ENCODE measurements at regions not wholly inside any gene's neighbourhood (a gene's known extent, or its start where the extent isn't known, plus 50 kb on each side); places are given as distances from the start of the nearest gene placed in this dataset.

DNA sequence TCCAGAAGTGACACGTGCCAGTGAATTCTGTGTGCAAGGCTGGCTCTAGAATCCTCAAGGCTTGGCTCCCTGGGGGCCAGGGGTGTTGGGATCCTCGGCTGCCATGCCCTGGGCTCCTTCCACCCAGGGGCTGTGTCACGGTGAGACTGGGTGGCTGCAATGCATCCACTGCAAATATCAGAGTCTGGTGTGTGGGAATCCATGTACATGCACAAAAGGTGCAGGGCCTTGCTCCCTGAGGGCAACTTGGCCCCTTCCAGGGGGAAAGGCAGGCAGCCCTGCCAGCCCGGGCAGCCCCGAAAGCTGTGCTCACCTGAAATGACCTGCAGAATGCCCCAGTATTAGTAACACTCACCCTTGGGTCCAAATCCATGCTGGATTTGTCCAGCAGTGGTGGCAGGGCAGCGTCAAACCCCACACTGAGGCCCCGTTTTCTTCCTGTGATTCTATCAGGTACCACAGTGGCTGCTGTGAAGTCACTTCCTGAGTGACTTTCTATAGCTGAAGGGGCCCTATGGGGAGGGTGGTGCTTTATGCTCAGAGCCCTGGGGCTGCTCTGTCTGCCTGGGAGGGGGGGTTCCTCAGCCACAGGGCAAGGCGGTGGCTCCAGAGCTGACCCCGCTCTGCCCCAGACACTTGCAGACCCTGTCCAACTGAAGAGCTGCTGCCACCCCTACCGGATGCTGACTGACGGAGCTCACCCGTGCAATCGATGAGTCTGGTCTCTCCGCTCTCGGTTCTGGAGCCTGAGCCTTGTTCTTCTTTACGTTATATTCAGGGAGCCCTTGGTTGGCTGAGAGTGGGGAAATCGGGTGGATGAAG, 317.7 kb downstream of the GLRX3 start:
- TF ChIP-seq, protein P1, sequence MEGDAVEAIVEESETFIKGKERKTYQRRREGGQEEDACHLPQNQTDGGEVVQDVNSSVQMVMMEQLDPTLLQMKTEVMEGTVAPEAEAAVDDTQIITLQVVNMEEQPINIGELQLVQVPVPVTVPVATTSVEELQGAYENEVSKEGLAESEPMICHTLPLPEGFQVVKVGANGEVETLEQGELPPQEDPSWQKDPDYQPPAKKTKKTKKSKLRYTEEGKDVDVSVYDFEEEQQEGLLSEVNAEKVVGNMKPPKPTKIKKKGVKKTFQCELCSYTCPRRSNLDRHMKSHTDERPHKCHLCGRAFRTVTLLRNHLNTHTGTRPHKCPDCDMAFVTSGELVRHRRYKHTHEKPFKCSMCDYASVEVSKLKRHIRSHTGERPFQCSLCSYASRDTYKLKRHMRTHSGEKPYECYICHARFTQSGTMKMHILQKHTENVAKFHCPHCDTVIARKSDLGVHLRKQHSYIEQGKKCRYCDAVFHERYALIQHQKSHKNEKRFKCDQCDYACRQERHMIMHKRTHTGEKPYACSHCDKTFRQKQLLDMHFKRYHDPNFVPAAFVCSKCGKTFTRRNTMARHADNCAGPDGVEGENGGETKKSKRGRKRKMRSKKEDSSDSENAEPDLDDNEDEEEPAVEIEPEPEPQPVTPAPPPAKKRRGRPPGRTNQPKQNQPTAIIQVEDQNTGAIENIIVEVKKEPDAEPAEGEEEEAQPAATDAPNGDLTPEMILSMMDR (IDR thresholded peaks at IDR 0.05; ENCODE audit: insufficient read depth, low read length, poor library complexity, severe bottlenecking): no peak
- DNase-seq (ENCODE audit: low read depth): no peak
- Histone ChIP-seq H3K27me3 (ENCODE audit: control insufficient read depth, insufficient read depth, low read length) (no peaks in the 10 kb centered on the region), H3K4me3 (ENCODE audit: low read depth, low read length) (no peak overlapping the region), H3K36me3 (ENCODE audit: control insufficient read depth, insufficient read depth, low read length) (no peaks in the 10 kb centered on the region)

DNA sequence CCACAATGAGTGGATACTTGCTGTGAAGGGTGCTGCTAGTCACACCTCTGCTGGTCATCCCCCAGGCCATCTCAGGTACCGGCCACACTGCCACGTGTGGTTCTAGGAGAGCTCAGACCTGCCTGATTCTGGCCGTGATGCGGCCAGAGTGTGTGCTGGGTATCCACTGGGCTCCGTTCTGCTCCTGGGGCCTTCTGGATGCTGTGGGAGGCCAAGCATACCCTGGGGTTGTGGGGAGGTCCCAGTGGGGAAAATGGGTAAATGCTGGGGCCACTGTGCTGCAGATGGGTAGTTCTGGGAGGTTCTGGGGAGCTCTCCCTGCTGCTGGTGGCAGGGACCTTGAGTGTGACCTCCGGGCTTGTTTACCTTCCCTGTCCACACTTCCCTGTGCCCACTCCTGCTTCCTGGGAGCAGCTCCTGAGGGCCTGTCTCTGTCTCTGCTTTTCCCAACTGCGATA, 318.4 kb downstream of the GLRX3 start:
- no peaks in the 10 kb centered on the region for H3K27me3 ChIP-seq (ENCODE audit: control insufficient read depth, insufficient read depth, low read length)
- TF ChIP-seq, protein P1 (IDR thresholded peaks at IDR 0.05; ENCODE audit: insufficient read depth, low read length, poor library complexity, severe bottlenecking): no peak
- no peaks in the 10 kb centered on the region for H3K36me3 ChIP-seq (ENCODE audit: control insufficient read depth, insufficient read depth, low read length)
- H3K4me3 ChIP-seq (ENCODE audit: low read depth, low read length): no peak overlapping the region
- no peak for DNase-seq (ENCODE audit: low read depth)

DNA sequence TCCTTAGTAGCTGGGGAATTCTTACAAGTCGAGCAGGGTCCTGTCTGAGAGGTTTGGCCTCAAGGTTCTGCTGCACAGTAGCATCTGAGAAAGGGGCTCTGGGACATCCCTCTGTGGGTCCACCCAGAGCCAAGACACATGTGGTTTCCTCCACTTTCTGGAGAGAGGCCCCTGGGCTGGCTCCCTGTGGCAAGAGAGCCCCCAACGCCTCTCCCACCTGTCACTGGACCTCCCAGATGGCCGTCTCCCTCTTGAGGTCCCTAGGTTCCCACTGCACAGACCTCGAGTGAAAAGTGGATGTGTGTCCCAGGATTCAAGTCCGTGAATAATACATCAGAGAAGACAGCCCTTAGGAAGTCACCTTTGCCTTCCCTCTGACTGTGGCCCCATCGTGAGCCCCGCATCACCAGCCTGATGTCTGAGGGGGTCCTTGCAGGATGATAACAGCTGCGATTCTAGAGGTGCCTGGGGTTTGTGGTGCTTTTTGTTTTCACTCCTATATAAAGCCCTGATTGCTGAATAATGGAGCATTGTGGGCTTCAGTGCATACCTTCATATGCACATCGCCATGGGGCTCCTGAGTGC, 319.0 kb downstream of the GLRX3 start:
- no peaks in the 10 kb centered on the region for H3K27me3 ChIP-seq (ENCODE audit: control insufficient read depth, insufficient read depth, low read length)
- TF ChIP-seq, protein P1 (IDR thresholded peaks at IDR 0.05; ENCODE audit: insufficient read depth, low read length, poor library complexity, severe bottlenecking): no peak
- DNase-seq (ENCODE audit: low read depth): no peak
- no peaks in the 10 kb centered on the region for H3K36me3 ChIP-seq (ENCODE audit: control insufficient read depth, insufficient read depth, low read length)
- H3K4me3 ChIP-seq (ENCODE audit: low read depth, low read length): no peak overlapping the region

DNA sequence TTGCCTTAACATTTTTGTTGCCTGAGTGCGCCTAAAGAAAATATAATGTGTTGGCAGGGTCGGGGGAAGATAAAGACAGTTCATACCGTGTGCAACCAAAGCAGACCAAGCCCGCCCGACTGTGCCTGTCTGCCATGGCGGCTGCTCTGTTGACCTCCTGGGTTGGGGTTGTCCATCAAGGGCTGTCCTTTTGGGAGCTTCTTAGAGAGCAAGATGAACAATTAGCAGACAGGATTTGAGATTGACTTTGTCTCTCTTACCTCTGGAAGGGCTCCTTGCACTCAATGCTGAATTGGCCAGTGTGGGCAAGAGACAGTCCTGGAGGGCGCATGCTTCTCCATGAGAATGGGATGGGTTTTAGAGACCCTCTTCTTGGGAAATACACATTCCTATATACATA, 319.6 kb downstream of the GLRX3 start:
- TF ChIP-seq, protein P1 (IDR thresholded peaks at IDR 0.05; ENCODE audit: insufficient read depth, low read length, poor library complexity, severe bottlenecking): no peak
- Histone ChIP-seq H3K4me3 (ENCODE audit: low read depth, low read length) (no peak overlapping the region), H3K36me3 (ENCODE audit: control insufficient read depth, insufficient read depth, low read length) (no peaks in the 10 kb centered on the region), H3K27me3 (ENCODE audit: control insufficient read depth, insufficient read depth, low read length) (no peaks in the 10 kb centered on the region)
- DNase-seq (ENCODE audit: low read depth): no peak

DNA sequence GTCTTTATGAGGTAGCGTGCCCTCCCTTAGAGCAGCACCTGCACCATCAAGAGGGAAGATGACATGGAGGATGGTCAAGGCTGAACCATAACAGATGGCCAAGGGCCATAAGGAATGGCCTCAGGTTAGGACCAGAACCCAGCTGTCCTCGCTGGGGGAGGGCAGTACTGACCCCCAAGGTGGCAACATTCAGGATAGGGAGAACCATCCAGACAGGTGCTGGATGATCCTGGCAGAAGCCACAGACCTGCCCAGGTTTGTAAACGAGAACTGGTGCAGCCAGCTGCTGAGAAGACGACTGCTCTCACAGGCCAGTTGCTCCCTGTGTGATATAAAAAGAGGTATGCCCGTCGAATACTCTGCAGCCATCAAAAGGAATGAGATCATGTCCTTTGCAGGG, 320.4 kb downstream of the GLRX3 start:
- Histone ChIP-seq H3K36me3 (ENCODE audit: control insufficient read depth, insufficient read depth, low read length) (no peaks in the 10 kb centered on the region), H3K4me3 (ENCODE audit: low read depth, low read length) (no peak overlapping the region), H3K27me3 (ENCODE audit: control insufficient read depth, insufficient read depth, low read length) (no peaks in the 10 kb centered on the region)
- DNase-seq (ENCODE audit: low read depth): no peak
- TF ChIP-seq, protein P1 (IDR thresholded peaks at IDR 0.05; ENCODE audit: insufficient read depth, low read length, poor library complexity, severe bottlenecking): no peak
